HG03139 (cell line): ENCODE measurements at regions not wholly inside any gene's neighbourhood (a gene's known extent, or its start where the extent isn't known, plus 50 kb on each side); places are given as distances from the start of the nearest gene placed in this dataset.
"Not testable (repeated sequence)": the region's sequence is repeated elsewhere in the genome, so short reads cannot be mapped to it uniquely, and the experiment has no call there.

Source experiments
- ATAC-seq: cut with Tn5 transposase; IDR thresholded peaks from one replicate; pipeline ENCODE4 v1.9.1; 2021; ENCODE audit not compliant: unreplicated experiment

GRCh38 chr21:10363321-10363720, 158.1 kb upstream of the TPTE start:
- not testable (repeated sequence) for ATAC-seq

GRCh38 chr21:10366210-10366609, 155.2 kb upstream of the TPTE start:
- ATAC-seq = not testable (repeated sequence)

GRCh38 chr21:10367586-10367985, 153.8 kb upstream of the TPTE start:
- not testable (repeated sequence) for ATAC-seq

- not testable (repeated sequence) for ATAC-seq
Measured at GRCh38 chr21:10368323-10368798, 153.0 kb upstream of the TPTE start.

- not testable (repeated sequence) for ATAC-seq
Measured at GRCh38 chr21:10369289-10369688, 152.1 kb upstream of the TPTE start.

- not testable (repeated sequence) for ATAC-seq
Measured at GRCh38 chr21:10377758-10378157, 143.6 kb upstream of the TPTE start.

- ATAC-seq = not testable (repeated sequence)
Measured at GRCh38 chr21:10379816-10380215, 141.6 kb upstream of the TPTE start.

- ATAC-seq = not testable (repeated sequence)
Measured at GRCh38 chr21:10381687-10382060, 139.7 kb upstream of the TPTE start.

- not testable (repeated sequence) for ATAC-seq
Measured at GRCh38 chr21:10382135-10382534, 139.2 kb upstream of the TPTE start.

GRCh38 chr21:10382580-10382979, 138.8 kb upstream of the TPTE start:
- not testable (repeated sequence) for ATAC-seq

GRCh38 chr21:10383571-10383970, 137.8 kb upstream of the TPTE start:
- ATAC-seq = not testable (repeated sequence)

GRCh38 chr21:10384304-10384861, 137.0 kb upstream of the TPTE start:
- not testable (repeated sequence) for ATAC-seq

- ATAC-seq = not testable (repeated sequence)
Measured at GRCh38 chr21:10385202-10385601, 136.2 kb upstream of the TPTE start.

GRCh38 chr21:10385898-10386527, 135.4 kb upstream of the TPTE start:
- not testable (repeated sequence) for ATAC-seq

- ATAC-seq = not testable (repeated sequence)
Measured at GRCh38 chr21:10387692-10388450, 133.5 kb upstream of the TPTE start.

- ATAC-seq = not testable (repeated sequence)
Measured at GRCh38 chr21:10388625-10389024, 132.8 kb upstream of the TPTE start.

GRCh38 chr21:10392301-10392700, 129.1 kb upstream of the TPTE start:
- not testable (repeated sequence) for ATAC-seq

GRCh38 chr21:10395963-10396362, 125.4 kb upstream of the TPTE start:
- ATAC-seq = not testable (repeated sequence)

- ATAC-seq = not testable (repeated sequence)
Measured at GRCh38 chr21:10397495-10397915, 123.9 kb upstream of the TPTE start.

- not testable (repeated sequence) for ATAC-seq
Measured at GRCh38 chr21:10398692-10399489, 122.5 kb upstream of the TPTE start.
